GM19397 (cell line): ENCODE measurements at regions not wholly inside any gene's neighbourhood (a gene's known extent, or its start where the extent isn't known, plus 50 kb on each side); places are given as distances from the start of the nearest gene placed in this dataset.

Experiments
- ATAC-seq: cut with Tn5 transposase; IDR thresholded peaks from one replicate; pipeline ENCODE4 v1.9.1; 2021; ENCODE audit warnings: mild to moderate bottlenecking, moderate library complexity; ENCODE audit not compliant: unreplicated experiment

DNA sequence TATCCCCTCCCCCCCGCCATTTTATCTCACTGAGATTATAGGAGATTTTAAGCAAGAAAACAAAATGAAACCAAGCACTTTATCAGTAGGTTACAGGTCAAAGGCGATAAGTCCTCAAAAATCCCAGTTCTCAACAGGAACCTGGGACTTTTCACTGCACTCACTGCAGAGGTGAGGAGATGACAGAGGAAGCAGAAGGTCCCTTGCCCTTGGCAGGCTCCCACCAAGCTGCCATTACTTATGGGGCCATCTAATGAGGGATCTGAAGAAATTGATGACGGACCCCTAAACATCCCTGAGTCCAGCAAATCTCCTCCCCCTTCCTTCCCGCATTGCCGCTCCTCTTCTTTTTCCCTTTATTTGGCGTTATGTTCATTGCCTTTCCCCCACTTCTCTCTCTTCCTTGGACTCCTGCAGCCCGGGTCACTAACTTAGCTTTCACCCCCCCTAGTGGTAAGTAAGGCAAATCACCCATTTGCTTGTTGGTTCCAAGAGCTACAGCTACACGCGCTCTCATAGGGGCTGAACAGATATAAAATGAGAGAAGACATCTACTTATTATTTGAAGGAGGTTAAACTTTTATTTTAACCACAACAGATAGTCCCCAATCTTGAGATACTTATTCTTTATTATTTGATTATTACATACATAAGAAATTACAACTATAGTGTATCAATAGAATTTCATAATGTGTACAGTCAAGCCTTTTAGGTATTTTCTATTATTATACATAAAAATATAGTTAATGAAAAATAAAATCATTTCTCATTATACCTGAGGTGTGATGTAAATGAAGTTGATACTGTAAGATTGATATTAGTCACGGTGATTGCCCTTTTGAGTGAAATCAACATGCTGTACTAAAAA lies 52.0 kb upstream of the ARGLU1 start:
- ATAC-seq: peak; percentile 85
